ENCODE measurements at regions not wholly inside any gene's neighbourhood (a gene's known extent, or its start where the extent isn't known, plus 50 kb on each side); places are given as distances from the start of the nearest gene placed in this dataset.

- no peak for TF ChIP-seq CTCF (IDR thresholded peaks at IDR 0.05)
- TF ChIP-seq POLR2A (IDR thresholded peaks at IDR 0.05), result no peak
These were observed 421.7 kb downstream of the C6orf118 start for GRCh38 chr6:164887660-164888059.
